Activated naive CD8-positive, alpha-beta T cell treated with anti-CD3 and anti-CD28 coated beads for 36 hours (primary cell): ENCODE measurements at regions not wholly inside any gene's neighbourhood (a gene's known extent, or its start where the extent isn't known, plus 50 kb on each side); places are given as distances from the start of the nearest gene placed in this dataset.
"Not testable (repeated sequence)": the region's sequence is repeated elsewhere in the genome, so short reads cannot be mapped to it uniquely, and the experiment has no call there.

ENCODE experiments used
- DNase-seq: peaks from one replicate; pipeline ENCODE4 v3.0.0; 2021
- H3K27ac Mint-ChIP-seq: one replicate; pipeline ENCODE4 v1.8.0; 2022; ENCODE audit warnings: mild to moderate bottlenecking, moderate library complexity, mixed read lengths
- H3K27me3 Mint-ChIP-seq: one replicate; pipeline ENCODE4 v1.8.0; 2022; ENCODE audit warnings: mild to moderate bottlenecking, mixed read lengths
- H3K36me3 Mint-ChIP-seq: one replicate; pipeline ENCODE4 v1.8.0; 2021; ENCODE audit warnings: mild to moderate bottlenecking, mixed read lengths
- H3K4me1 Mint-ChIP-seq: one replicate; pipeline ENCODE4 v1.8.0; 2021; ENCODE audit warnings: mixed read lengths
- H3K4me3 Mint-ChIP-seq: one replicate; pipeline ENCODE4 v1.8.0; 2022; ENCODE audit warnings: mild to moderate bottlenecking, moderate library complexity, mixed read lengths
- H3K9me3 Mint-ChIP-seq: one replicate; pipeline ENCODE4 v1.8.0; 2022; ENCODE audit warnings: mixed read lengths

GRCh38 chr3:110015231-110015963 is 678.1 kb upstream of the DPPA4 start:
- H3K36me3 Mint-ChIP-seq, result peaks cover 4% of the 10 kb centered on the region
- peaks cover 8% of the 10 kb centered on the region for H3K4me1 Mint-ChIP-seq
- H3K4me3 Mint-ChIP-seq, result no peak overlapping the region
- DNase-seq, result no peak
- peaks cover 3% of the 10 kb centered on the region for H3K9me3 Mint-ChIP-seq
- no peaks in the 10 kb centered on the region for H3K27me3 Mint-ChIP-seq
- H3K27ac Mint-ChIP-seq, result peak overlapping the region; percentile 42

GRCh38 chr3:110016235-110016815 is 679.0 kb upstream of the DPPA4 start:
- peak overlapping the region; percentile 48 for H3K27ac Mint-ChIP-seq
- H3K27me3 Mint-ChIP-seq, result no peaks in the 10 kb centered on the region
- H3K36me3 Mint-ChIP-seq, result peaks cover 4% of the 10 kb centered on the region
- H3K9me3 Mint-ChIP-seq, result peaks cover 3% of the 10 kb centered on the region
- peaks cover 10% of the 10 kb centered on the region for H3K4me1 Mint-ChIP-seq
- DNase-seq, result no peak
- no peak overlapping the region for H3K4me3 Mint-ChIP-seq

- no peaks in the 10 kb centered on the region for H3K27me3 Mint-ChIP-seq
- no peak for DNase-seq
- peaks cover 3% of the 10 kb centered on the region for H3K9me3 Mint-ChIP-seq
- H3K36me3 Mint-ChIP-seq, result peaks cover 4% of the 10 kb centered on the region
- no peak overlapping the region for H3K27ac Mint-ChIP-seq
- no peak overlapping the region for H3K4me3 Mint-ChIP-seq
- peaks cover 15% of the 10 kb centered on the region for H3K4me1 Mint-ChIP-seq
Measured at GRCh38 chr3:110017304-110017703, 680.0 kb upstream of the DPPA4 start.

- Mint-ChIP-seq H3K36me3 (no peaks in the 10 kb centered on the region), H3K9me3 (peaks cover 9% of the 10 kb centered on the region), H3K27me3 (no peaks in the 10 kb centered on the region), H3K27ac (no peak overlapping the region), H3K4me3 (no peak overlapping the region), H3K4me1 (peaks cover 7% of the 10 kb centered on the region)
- no peak for DNase-seq
Measured at GRCh38 chr3:110021659-110022058, 684.3 kb upstream of the DPPA4 start.

- H3K36me3 Mint-ChIP-seq, H3K27me3 Mint-ChIP-seq, H3K4me3 Mint-ChIP-seq, DNase-seq, H3K9me3 Mint-ChIP-seq, H3K27ac Mint-ChIP-seq, H3K4me1 Mint-ChIP-seq: not testable (repeated sequence)
Measured at GRCh38 chr3:110023022-110023421, 685.7 kb upstream of the DPPA4 start.

GRCh38 chr3:110026421-110026820 is 689.1 kb upstream of the DPPA4 start:
- no peak overlapping the region for H3K4me3 Mint-ChIP-seq
- H3K27me3 Mint-ChIP-seq, result no peaks in the 10 kb centered on the region
- H3K27ac Mint-ChIP-seq, result no peak overlapping the region
- H3K36me3 Mint-ChIP-seq, result no peaks in the 10 kb centered on the region
- H3K4me1 Mint-ChIP-seq, result peaks cover 4% of the 10 kb centered on the region
- no peak for DNase-seq
- peaks cover 9% of the 10 kb centered on the region for H3K9me3 Mint-ChIP-seq

- H3K4me3 Mint-ChIP-seq, result no peak overlapping the region
- no peak for DNase-seq
- no peaks in the 10 kb centered on the region for H3K27me3 Mint-ChIP-seq
- no peaks in the 10 kb centered on the region for H3K36me3 Mint-ChIP-seq
- H3K27ac Mint-ChIP-seq, result no peak overlapping the region
- no peaks in the 10 kb centered on the region for H3K4me1 Mint-ChIP-seq
- peaks cover 9% of the 10 kb centered on the region for H3K9me3 Mint-ChIP-seq
Measured at GRCh38 chr3:110027446-110028080, 690.2 kb upstream of the DPPA4 start.

- H3K4me1 Mint-ChIP-seq, result no peaks in the 10 kb centered on the region
- H3K9me3 Mint-ChIP-seq, result no peaks in the 10 kb centered on the region
- H3K36me3 Mint-ChIP-seq, result no peaks in the 10 kb centered on the region
- H3K27me3 Mint-ChIP-seq, result no peaks in the 10 kb centered on the region
- H3K4me3 Mint-ChIP-seq, result no peak overlapping the region
- no peak for DNase-seq
- no peak overlapping the region for H3K27ac Mint-ChIP-seq
Measured at GRCh38 chr3:110031975-110032374, 694.6 kb upstream of the DPPA4 start.

- no peak for DNase-seq
- peaks cover 4% of the 10 kb centered on the region for H3K9me3 Mint-ChIP-seq
- H3K27me3 Mint-ChIP-seq, result no peaks in the 10 kb centered on the region
- no peak overlapping the region for H3K4me3 Mint-ChIP-seq
- H3K36me3 Mint-ChIP-seq, result no peaks in the 10 kb centered on the region
- no peak overlapping the region for H3K27ac Mint-ChIP-seq
- peaks cover 5% of the 10 kb centered on the region for H3K4me1 Mint-ChIP-seq
Measured at GRCh38 chr3:110059431-110059830, 722.1 kb upstream of the DPPA4 start.

- no peak for DNase-seq
- Mint-ChIP-seq H3K27me3 (no peaks in the 10 kb centered on the region), H3K27ac (no peak overlapping the region), H3K4me1 (peaks cover 5% of the 10 kb centered on the region), H3K9me3 (no peaks in the 10 kb centered on the region), H3K4me3 (no peak overlapping the region), H3K36me3 (no peaks in the 10 kb centered on the region)
Measured at GRCh38 chr3:110062716-110063115, 725.4 kb upstream of the DPPA4 start.

- Mint-ChIP-seq H3K27ac (no peak overlapping the region), H3K4me3 (no peak overlapping the region), H3K27me3 (no peaks in the 10 kb centered on the region), H3K9me3 (peaks cover under 1% of the 10 kb centered on the region), H3K36me3 (no peaks in the 10 kb centered on the region), H3K4me1 (peaks cover 7% of the 10 kb centered on the region)
- DNase-seq, result no peak
Measured at GRCh38 chr3:110063178-110063577, 725.8 kb upstream of the DPPA4 start.

- H3K4me1 Mint-ChIP-seq, result peaks cover 18% of the 10 kb centered on the region
- no peak overlapping the region for H3K27ac Mint-ChIP-seq
- no peaks in the 10 kb centered on the region for H3K27me3 Mint-ChIP-seq
- DNase-seq, result no peak
- H3K36me3 Mint-ChIP-seq, result no peaks in the 10 kb centered on the region
- H3K9me3 Mint-ChIP-seq, result peaks cover 1% of the 10 kb centered on the region
- H3K4me3 Mint-ChIP-seq, result no peak overlapping the region
Measured at GRCh38 chr3:110066206-110066605, 728.9 kb upstream of the DPPA4 start.

- no peak for DNase-seq
- Mint-ChIP-seq H3K36me3 (no peaks in the 10 kb centered on the region), H3K27me3 (no peaks in the 10 kb centered on the region), H3K9me3 (peaks cover 6% of the 10 kb centered on the region), H3K4me1 (peaks cover 18% of the 10 kb centered on the region), H3K27ac (no peak overlapping the region), H3K4me3 (no peak overlapping the region)
Measured at GRCh38 chr3:110067527-110067926, 730.2 kb upstream of the DPPA4 start.

- peak overlapping the region; percentile 43 for H3K27ac Mint-ChIP-seq
- peaks cover 6% of the 10 kb centered on the region for H3K9me3 Mint-ChIP-seq
- no peaks in the 10 kb centered on the region for H3K27me3 Mint-ChIP-seq
- H3K4me3 Mint-ChIP-seq, result no peak overlapping the region
- H3K4me1 Mint-ChIP-seq, result peaks cover 13% of the 10 kb centered on the region
- no peaks in the 10 kb centered on the region for H3K36me3 Mint-ChIP-seq
- DNase-seq, result no peak
Measured at GRCh38 chr3:110069761-110070160, 732.4 kb upstream of the DPPA4 start.

- Mint-ChIP-seq H3K36me3 (no peaks in the 10 kb centered on the region), H3K27me3 (no peaks in the 10 kb centered on the region), H3K27ac (peak overlapping the region; percentile 43), H3K4me1 (peaks cover 13% of the 10 kb centered on the region), H3K9me3 (peaks cover 6% of the 10 kb centered on the region), H3K4me3 (no peak overlapping the region)
- DNase-seq, result no peak
Measured at GRCh38 chr3:110070161-110070916, 733.0 kb upstream of the DPPA4 start.
